ENCODE measurements at regions not wholly inside any gene's neighbourhood (a gene's known extent, or its start where the extent isn't known, plus 50 kb on each side); places are given as distances from the start of the nearest gene placed in this dataset.
"Not testable (repeated sequence)": the region's sequence is repeated elsewhere in the genome, so short reads cannot be mapped to it uniquely, and the experiment has no call there.

DNA sequence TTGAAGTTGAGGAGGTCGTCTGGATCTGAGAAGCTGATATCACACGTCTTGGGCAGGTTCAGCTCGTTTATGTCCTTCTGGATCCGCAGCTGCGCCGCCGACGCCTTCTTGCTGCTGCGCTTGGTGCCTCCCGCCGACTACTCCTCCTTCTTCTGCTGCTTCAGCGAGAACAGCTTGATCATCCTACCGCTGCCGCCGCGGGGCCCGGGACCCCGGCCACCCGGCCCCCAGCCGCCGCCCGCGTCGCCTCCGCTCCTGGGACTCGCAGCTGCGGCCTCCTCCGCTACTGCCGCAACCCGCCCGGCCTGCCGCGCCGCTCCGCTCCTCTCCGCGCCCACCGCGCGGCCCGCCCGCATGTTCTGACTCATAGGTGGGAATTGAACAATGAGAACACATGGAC is 1710.6 kb downstream of the TP53TG3F start:
- TF ChIP-seq, protein P1, sequence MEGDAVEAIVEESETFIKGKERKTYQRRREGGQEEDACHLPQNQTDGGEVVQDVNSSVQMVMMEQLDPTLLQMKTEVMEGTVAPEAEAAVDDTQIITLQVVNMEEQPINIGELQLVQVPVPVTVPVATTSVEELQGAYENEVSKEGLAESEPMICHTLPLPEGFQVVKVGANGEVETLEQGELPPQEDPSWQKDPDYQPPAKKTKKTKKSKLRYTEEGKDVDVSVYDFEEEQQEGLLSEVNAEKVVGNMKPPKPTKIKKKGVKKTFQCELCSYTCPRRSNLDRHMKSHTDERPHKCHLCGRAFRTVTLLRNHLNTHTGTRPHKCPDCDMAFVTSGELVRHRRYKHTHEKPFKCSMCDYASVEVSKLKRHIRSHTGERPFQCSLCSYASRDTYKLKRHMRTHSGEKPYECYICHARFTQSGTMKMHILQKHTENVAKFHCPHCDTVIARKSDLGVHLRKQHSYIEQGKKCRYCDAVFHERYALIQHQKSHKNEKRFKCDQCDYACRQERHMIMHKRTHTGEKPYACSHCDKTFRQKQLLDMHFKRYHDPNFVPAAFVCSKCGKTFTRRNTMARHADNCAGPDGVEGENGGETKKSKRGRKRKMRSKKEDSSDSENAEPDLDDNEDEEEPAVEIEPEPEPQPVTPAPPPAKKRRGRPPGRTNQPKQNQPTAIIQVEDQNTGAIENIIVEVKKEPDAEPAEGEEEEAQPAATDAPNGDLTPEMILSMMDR (IDR thresholded peaks at IDR 0.05) = not testable (repeated sequence)
- not testable (repeated sequence) for TF ChIP-seq POLR2A (IDR thresholded peaks at IDR 0.05)
